Endothelial cell (in vitro differentiated cells): ENCODE measurements at regions not wholly inside any gene's neighbourhood (a gene's known extent, or its start where the extent isn't known, plus 50 kb on each side); places are given as distances from the start of the nearest gene placed in this dataset.

Source experiments
- DNase-seq: peaks from one replicate; pipeline ENCODE4 v3.0.0; 2021; ENCODE audit warnings: low spot score
- H3K27ac Mint-ChIP-seq: one replicate; pipeline ENCODE4 v1.8.0; 2021; ENCODE audit warnings: mixed read lengths, inconsistent platforms; ENCODE audit not compliant: unreplicated experiment
- H3K27me3 Mint-ChIP-seq: one replicate; pipeline ENCODE4 v1.8.0; 2021; ENCODE audit warnings: mild to moderate bottlenecking, moderate library complexity, mixed read lengths, inconsistent platforms; ENCODE audit not compliant: unreplicated experiment
- H3K36me3 Mint-ChIP-seq: one replicate; pipeline ENCODE4 v1.8.0; 2021; ENCODE audit warnings: mild to moderate bottlenecking, low read depth, mixed read lengths, inconsistent platforms; ENCODE audit not compliant: unreplicated experiment
- H3K4me1 Mint-ChIP-seq: one replicate; pipeline ENCODE4 v1.8.0; 2021; ENCODE audit warnings: mild to moderate bottlenecking, mixed read lengths, inconsistent platforms; ENCODE audit not compliant: unreplicated experiment
- H3K4me3 Mint-ChIP-seq: one replicate; pipeline ENCODE4 v1.8.0; 2021; ENCODE audit warnings: mild to moderate bottlenecking, mixed read lengths, inconsistent platforms; ENCODE audit not compliant: unreplicated experiment
- H3K9me3 Mint-ChIP-seq: one replicate; pipeline ENCODE4 v1.8.0; 2021; ENCODE audit warnings: mixed read lengths, inconsistent platforms; ENCODE audit not compliant: unreplicated experiment
- TF ChIP-seq, protein P1 (sequence below): fragments of 200-600 bp; sonication (generic); IDR thresholded peaks from one replicate; pipeline ENCODE4 v1.5.0; 2021; ENCODE audit warnings: antibody characterized with exemption; ENCODE audit not compliant: unreplicated experiment

DNA sequence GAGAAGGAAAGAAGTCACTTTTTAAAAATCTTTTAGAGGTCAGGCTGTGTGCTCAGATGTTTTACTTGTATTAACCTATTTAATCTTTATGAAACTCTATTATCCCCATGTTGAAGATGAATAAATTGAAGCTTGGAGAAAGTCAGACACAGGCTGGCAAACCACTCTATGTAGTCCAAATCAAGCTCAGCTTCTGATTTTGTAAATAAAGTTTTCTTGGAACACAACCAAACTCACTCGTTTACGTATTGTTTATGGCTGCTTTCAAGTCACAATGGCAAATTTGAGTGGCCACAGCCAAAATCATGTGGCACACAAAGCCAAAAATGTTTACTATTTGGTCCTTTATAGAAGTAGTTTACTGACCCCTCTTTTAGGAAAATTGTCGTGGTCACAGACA, 596.0 kb upstream of the CDH11 start:
- Mint-ChIP-seq H3K36me3 (no peaks in the 10 kb centered on the region), H3K27ac (no peak overlapping the region), H3K4me1 (peaks cover 7% of the 10 kb centered on the region), H3K9me3 (no peaks in the 10 kb centered on the region), H3K27me3 (peaks cover 5% of the 10 kb centered on the region), H3K4me3 (no peak overlapping the region)
- TF ChIP-seq, protein P1, sequence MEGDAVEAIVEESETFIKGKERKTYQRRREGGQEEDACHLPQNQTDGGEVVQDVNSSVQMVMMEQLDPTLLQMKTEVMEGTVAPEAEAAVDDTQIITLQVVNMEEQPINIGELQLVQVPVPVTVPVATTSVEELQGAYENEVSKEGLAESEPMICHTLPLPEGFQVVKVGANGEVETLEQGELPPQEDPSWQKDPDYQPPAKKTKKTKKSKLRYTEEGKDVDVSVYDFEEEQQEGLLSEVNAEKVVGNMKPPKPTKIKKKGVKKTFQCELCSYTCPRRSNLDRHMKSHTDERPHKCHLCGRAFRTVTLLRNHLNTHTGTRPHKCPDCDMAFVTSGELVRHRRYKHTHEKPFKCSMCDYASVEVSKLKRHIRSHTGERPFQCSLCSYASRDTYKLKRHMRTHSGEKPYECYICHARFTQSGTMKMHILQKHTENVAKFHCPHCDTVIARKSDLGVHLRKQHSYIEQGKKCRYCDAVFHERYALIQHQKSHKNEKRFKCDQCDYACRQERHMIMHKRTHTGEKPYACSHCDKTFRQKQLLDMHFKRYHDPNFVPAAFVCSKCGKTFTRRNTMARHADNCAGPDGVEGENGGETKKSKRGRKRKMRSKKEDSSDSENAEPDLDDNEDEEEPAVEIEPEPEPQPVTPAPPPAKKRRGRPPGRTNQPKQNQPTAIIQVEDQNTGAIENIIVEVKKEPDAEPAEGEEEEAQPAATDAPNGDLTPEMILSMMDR = no peak
- no peak for DNase-seq

DNA sequence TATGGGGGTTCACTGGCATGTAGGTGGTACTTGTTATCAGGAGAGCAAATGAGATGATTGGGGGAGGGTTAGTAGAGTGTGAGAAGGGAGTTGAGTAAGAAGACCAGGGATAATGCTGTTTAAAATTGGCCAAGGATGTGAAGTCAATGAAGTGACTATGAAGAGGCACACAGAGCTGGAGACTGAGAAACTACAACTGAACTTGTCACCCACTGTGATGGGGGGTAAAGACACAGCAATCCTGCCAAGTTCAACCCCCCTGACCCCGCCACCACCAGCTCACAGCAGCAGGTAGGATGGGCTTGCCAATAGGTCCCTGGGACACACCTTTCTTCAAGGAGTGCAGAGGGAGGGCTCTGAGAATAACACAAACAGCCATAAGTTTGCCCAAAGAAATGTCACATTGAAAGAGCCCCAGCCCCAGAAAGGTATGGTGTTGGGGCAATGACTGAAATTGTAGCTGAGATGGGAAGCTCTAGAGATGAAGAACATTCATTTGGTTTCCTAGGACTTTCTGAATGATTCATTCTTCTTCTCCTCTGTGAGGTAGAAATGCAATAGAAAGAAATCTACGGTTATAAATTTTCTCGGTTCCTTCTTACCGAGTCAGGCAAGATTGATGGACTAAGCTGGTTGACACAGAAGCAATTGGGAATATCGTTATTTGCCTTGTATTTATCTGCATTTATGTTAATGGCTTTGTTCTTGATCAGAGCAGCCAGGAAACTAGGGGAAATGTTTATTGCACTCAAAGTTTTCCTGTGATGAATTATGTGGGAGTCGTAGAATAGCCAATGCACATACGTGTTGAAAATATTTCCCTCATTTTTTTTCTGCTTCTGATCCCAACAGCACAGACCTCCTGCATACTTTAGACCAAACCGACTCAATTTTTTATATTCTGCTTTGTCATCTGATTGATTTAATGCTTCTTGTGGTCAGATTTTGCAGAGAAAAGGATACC, 595.2 kb upstream of the CDH11 start:
- Mint-ChIP-seq H3K36me3 (no peaks in the 10 kb centered on the region), H3K4me3 (no peak overlapping the region), H3K4me1 (peaks cover 7% of the 10 kb centered on the region), H3K27ac (no peak overlapping the region), H3K27me3 (peaks cover 5% of the 10 kb centered on the region), H3K9me3 (no peaks in the 10 kb centered on the region)
- no peak for DNase-seq
- TF ChIP-seq, protein P1 = no peak

DNA sequence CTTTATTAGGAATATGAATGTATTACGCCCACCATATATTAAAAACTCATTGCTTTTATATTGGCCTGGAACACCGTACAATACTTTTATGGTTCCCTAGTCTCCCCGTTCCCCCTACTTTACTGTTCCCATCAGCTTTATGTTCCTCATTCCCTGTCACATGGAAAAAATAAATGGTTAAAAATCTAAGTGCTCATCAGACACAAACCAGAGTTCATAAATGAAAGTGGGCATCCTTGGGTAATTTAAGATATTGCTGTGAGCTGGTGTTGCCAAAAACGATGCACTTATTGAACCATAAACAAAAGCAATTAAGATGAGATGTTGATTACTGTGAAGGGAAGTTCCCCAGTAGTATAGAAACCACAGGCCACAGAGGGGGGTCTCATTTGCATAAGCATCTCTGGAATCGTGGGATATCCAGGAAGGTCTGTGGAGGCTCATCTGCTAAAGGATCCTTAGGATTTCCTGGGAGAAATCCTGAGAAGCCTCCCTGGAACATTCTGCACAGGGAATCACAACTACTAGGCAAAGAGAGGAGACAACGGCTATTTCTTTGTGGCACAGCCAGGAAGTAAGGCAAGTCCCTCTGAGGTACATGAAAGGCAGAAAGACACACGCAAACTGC, 591.4 kb upstream of the CDH11 start:
- Mint-ChIP-seq H3K27ac (no peak overlapping the region), H3K9me3 (no peaks in the 10 kb centered on the region)
- TF ChIP-seq, protein P1 = no peak

GRCh38 chr16:65710107-65710506, 588.2 kb upstream of the CDH11 start:
- no peak for DNase-seq
- Mint-ChIP-seq H3K9me3 (no peaks in the 10 kb centered on the region), H3K27ac (no peak overlapping the region), H3K4me1 (peaks cover 3% of the 10 kb centered on the region), H3K36me3 (no peaks in the 10 kb centered on the region), H3K4me3 (no peak overlapping the region), H3K27me3 (peaks cover 3% of the 10 kb centered on the region)
- TF ChIP-seq, protein P1 = no peak

More for the DNA sequence above, 591.4 kb upstream of the CDH11 start:
- no peak for DNase-seq
- peaks cover 5% of the 10 kb centered on the region for H3K27me3 Mint-ChIP-seq
- no peaks in the 10 kb centered on the region for H3K36me3 Mint-ChIP-seq
- H3K4me3 Mint-ChIP-seq = no peak overlapping the region
- H3K4me1 Mint-ChIP-seq = peaks cover 7% of the 10 kb centered on the region

DNA sequence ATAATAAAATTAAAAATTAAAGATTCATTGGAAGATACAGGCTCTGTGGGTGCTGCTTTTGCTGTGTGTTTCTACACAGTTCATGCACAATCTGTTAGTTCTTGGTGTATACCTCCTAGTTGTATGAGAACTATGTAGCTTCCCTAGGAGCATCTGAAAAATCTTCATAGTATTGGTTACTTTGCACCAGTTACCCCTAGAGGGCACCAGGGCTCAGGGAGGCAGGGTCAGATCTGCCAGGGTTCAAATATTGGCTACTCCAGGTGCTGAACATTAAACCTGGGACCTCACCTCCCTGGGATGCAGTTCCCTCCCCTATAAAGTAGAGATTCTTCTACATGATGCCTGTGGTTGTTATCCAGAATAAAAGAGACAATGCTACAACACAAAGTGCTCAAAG, 583.0 kb upstream of the CDH11 start:
- no peak overlapping the region for H3K4me3 Mint-ChIP-seq
- H3K27ac Mint-ChIP-seq = no peak overlapping the region
- DNase-seq = peak; percentile 23
- peaks cover 1% of the 10 kb centered on the region for H3K27me3 Mint-ChIP-seq
- H3K9me3 Mint-ChIP-seq = no peaks in the 10 kb centered on the region
- H3K4me1 Mint-ChIP-seq = no peaks in the 10 kb centered on the region
- H3K36me3 Mint-ChIP-seq = no peaks in the 10 kb centered on the region
- TF ChIP-seq, protein P1 = peak; percentile 41
